ENCODE measurements at regions not wholly inside any gene's neighbourhood (a gene's known extent, or its start where the extent isn't known, plus 50 kb on each side); places are given as distances from the start of the nearest gene placed in this dataset.
"Not testable (repeated sequence)": the region's sequence is repeated elsewhere in the genome, so short reads cannot be mapped to it uniquely, and the experiment has no call there.

GRCh38 chr7:81460250-81461045 lies 309.4 kb downstream of the HGF start:
- no peak for DNase-seq (ENCODE audit: low spot score)
- no peak overlapping the region for H2BK15ac ChIP-seq (ENCODE audit: low read length)
- H3K4ac ChIP-seq (ENCODE audit: low read length), result no peak overlapping the region
- H4K91ac ChIP-seq (ENCODE audit: low read depth, low read length, poor library complexity), result no peak overlapping the region
- H3K9me3 ChIP-seq (replicated peaks in 1 of 2; ENCODE audit: control insufficient read depth in 2 of 2, insufficient read depth in 1 of 2, low read depth in 1 of 2, low read length in 2 of 2), result no peaks in the 10 kb centered on the region
- H3K4me1 ChIP-seq (ENCODE audit: control insufficient read depth in 2 of 2, insufficient read depth in 1 of 2, low read depth in 1 of 2, low read length in 2 of 2), result no peaks in the 10 kb centered on the region
- H3K18ac ChIP-seq (ENCODE audit: low read length), result no peak overlapping the region
- H2AK5ac ChIP-seq (ENCODE audit: low read depth, low read length), result no peak overlapping the region
- H3K4me2 ChIP-seq (ENCODE audit: insufficient read depth, low read length, poor library complexity, severe bottlenecking), result no peak overlapping the region
- no peak overlapping the region for H3K9ac ChIP-seq (ENCODE audit: low read depth, low read length, poor library complexity)
- no peak overlapping the region for H4K8ac ChIP-seq (ENCODE audit: low read depth, low read length)
- H3K23ac ChIP-seq (ENCODE audit: low read depth, low read length, poor library complexity), result no peak overlapping the region
- no peaks in the 10 kb centered on the region for H3K79me1 ChIP-seq (ENCODE audit: low read depth, low read length)
- H2BK12ac ChIP-seq (ENCODE audit: low read length), result no peak overlapping the region
- no peaks in the 10 kb centered on the region for H3K36me3 ChIP-seq (replicated peaks in 1 of 2; ENCODE audit: control insufficient read depth in 2 of 2, insufficient read depth in 2 of 2, low read length in 2 of 2)
- no peak overlapping the region for H3K4me3 ChIP-seq (ENCODE audit: low read length in 2 of 2)
- H3K27me3 ChIP-seq (ENCODE audit: control insufficient read depth in 3 of 3, insufficient read depth in 3 of 3, low read depth in 1 of 3, low read length in 3 of 3), result no peaks in the 10 kb centered on the region
- H2BK120ac ChIP-seq (ENCODE audit: low read depth, low read length), result no peak overlapping the region
- no peak overlapping the region for H2BK5ac ChIP-seq (ENCODE audit: low read length)
- H2AFZ ChIP-seq (ENCODE audit: low read length), result no peak overlapping the region
- H3K14ac ChIP-seq (ENCODE audit: low read length), result no peak overlapping the region
- WGBS, 2 donors (ENCODE audit: extremely low coverage in 2 of 2, insufficient read length in 2 of 2, insufficient replicate concordance in 1 of 2), result no CpG with 5 or more reads among the region's 1 CpG
- H3K27ac ChIP-seq (replicated peaks; ENCODE audit: low read length), result no peak overlapping the region

- Histone ChIP-seq H3K4me1 (ENCODE audit: control insufficient read depth in 2 of 2, insufficient read depth in 1 of 2, low read depth in 1 of 2, low read length in 2 of 2) (no peaks in the 10 kb centered on the region), H3K4ac (ENCODE audit: low read length) (no peak overlapping the region), H3K4me3 (ENCODE audit: low read length in 2 of 2) (no peak overlapping the region), H3K4me2 (ENCODE audit: insufficient read depth, low read length, poor library complexity, severe bottlenecking) (no peak overlapping the region), H2BK15ac (ENCODE audit: low read length) (no peak overlapping the region), H3K18ac (ENCODE audit: low read length) (no peak overlapping the region), H2AK5ac (ENCODE audit: low read depth, low read length) (no peak overlapping the region), H3K36me3 (replicated peaks in 1 of 2; ENCODE audit: control insufficient read depth in 2 of 2, insufficient read depth in 2 of 2, low read length in 2 of 2) (no peaks in the 10 kb centered on the region), H4K8ac (ENCODE audit: low read depth, low read length) (no peak overlapping the region), H3K9me3 (replicated peaks in 1 of 2; ENCODE audit: control insufficient read depth in 2 of 2, insufficient read depth in 1 of 2, low read depth in 1 of 2, low read length in 2 of 2) (no peaks in the 10 kb centered on the region), H3K27me3 (ENCODE audit: control insufficient read depth in 3 of 3, insufficient read depth in 3 of 3, low read depth in 1 of 3, low read length in 3 of 3) (no peaks in the 10 kb centered on the region), H2BK5ac (ENCODE audit: low read length) (no peak overlapping the region), H4K91ac (ENCODE audit: low read depth, low read length, poor library complexity) (no peak overlapping the region), H3K27ac (replicated peaks; ENCODE audit: low read length) (no peak overlapping the region), H3K79me1 (ENCODE audit: low read depth, low read length) (no peaks in the 10 kb centered on the region), H2BK12ac (ENCODE audit: low read length) (no peak overlapping the region), H2AFZ (ENCODE audit: low read length) (no peak overlapping the region), H2BK120ac (ENCODE audit: low read depth, low read length) (no peak overlapping the region), H3K9ac (ENCODE audit: low read depth, low read length, poor library complexity) (no peak overlapping the region), H3K14ac (ENCODE audit: low read length) (no peak overlapping the region), H3K23ac (ENCODE audit: low read depth, low read length, poor library complexity) (no peak overlapping the region)
- WGBS, 2 donors (ENCODE audit: extremely low coverage in 2 of 2, insufficient read length in 2 of 2, insufficient replicate concordance in 1 of 2), result no CpG with 5 or more reads among the region's 2 CpGs
- DNase-seq (ENCODE audit: low spot score), result no peak
Measured at GRCh38 chr7:81459485-81459884, 310.4 kb downstream of the HGF start.

- no peaks in the 10 kb centered on the region for H3K36me3 ChIP-seq (replicated peaks in 1 of 2; ENCODE audit: control insufficient read depth in 2 of 2, insufficient read depth in 2 of 2, low read length in 2 of 2)
- H2AK5ac ChIP-seq (ENCODE audit: low read depth, low read length), result no peak overlapping the region
- no peaks in the 10 kb centered on the region for H3K79me1 ChIP-seq (ENCODE audit: low read depth, low read length)
- no peak overlapping the region for H4K91ac ChIP-seq (ENCODE audit: low read depth, low read length, poor library complexity)
- DNase-seq (ENCODE audit: low spot score), result no peak
- H4K8ac ChIP-seq (ENCODE audit: low read depth, low read length), result no peak overlapping the region
- no peak overlapping the region for H3K4me2 ChIP-seq (ENCODE audit: insufficient read depth, low read length, poor library complexity, severe bottlenecking)
- H3K4ac ChIP-seq (ENCODE audit: low read length), result no peak overlapping the region
- no peak overlapping the region for H3K9ac ChIP-seq (ENCODE audit: low read depth, low read length, poor library complexity)
- H3K4me3 ChIP-seq (ENCODE audit: low read length in 2 of 2), result no peak overlapping the region
- no peak overlapping the region for H2AFZ ChIP-seq (ENCODE audit: low read length)
- H2BK12ac ChIP-seq (ENCODE audit: low read length), result no peak overlapping the region
- no peak overlapping the region for H2BK5ac ChIP-seq (ENCODE audit: low read length)
- no peak overlapping the region for H2BK15ac ChIP-seq (ENCODE audit: low read length)
- H3K14ac ChIP-seq (ENCODE audit: low read length), result no peak overlapping the region
- H3K27me3 ChIP-seq (ENCODE audit: control insufficient read depth in 3 of 3, insufficient read depth in 3 of 3, low read depth in 1 of 3, low read length in 3 of 3), result no peaks in the 10 kb centered on the region
- no peak overlapping the region for H3K23ac ChIP-seq (ENCODE audit: low read depth, low read length, poor library complexity)
- no peaks in the 10 kb centered on the region for H3K9me3 ChIP-seq (replicated peaks in 1 of 2; ENCODE audit: control insufficient read depth in 2 of 2, insufficient read depth in 1 of 2, low read depth in 1 of 2, low read length in 2 of 2)
- H3K27ac ChIP-seq (replicated peaks; ENCODE audit: low read length), result no peak overlapping the region
- H3K18ac ChIP-seq (ENCODE audit: low read length), result no peak overlapping the region
- no peaks in the 10 kb centered on the region for H3K4me1 ChIP-seq (ENCODE audit: control insufficient read depth in 2 of 2, insufficient read depth in 1 of 2, low read depth in 1 of 2, low read length in 2 of 2)
- no CpG with 5 or more reads among the region's 1 CpG for WGBS, 2 donors (ENCODE audit: extremely low coverage in 2 of 2, insufficient read length in 2 of 2, insufficient replicate concordance in 1 of 2)
- no peak overlapping the region for H2BK120ac ChIP-seq (ENCODE audit: low read depth, low read length)
Measured at GRCh38 chr7:81457852-81458522, 311.9 kb downstream of the HGF start.

- not testable (repeated sequence) for H4K8ac ChIP-seq (ENCODE audit: low read depth, low read length); H2BK15ac ChIP-seq (ENCODE audit: low read length); H4K91ac ChIP-seq (ENCODE audit: low read depth, low read length, poor library complexity); H3K18ac ChIP-seq (ENCODE audit: low read length); H2AFZ ChIP-seq (ENCODE audit: low read length); H3K9me3 ChIP-seq (replicated peaks in 1 of 2; ENCODE audit: control insufficient read depth in 2 of 2, insufficient read depth in 1 of 2, low read depth in 1 of 2, low read length in 2 of 2); H3K14ac ChIP-seq (ENCODE audit: low read length); H3K4ac ChIP-seq (ENCODE audit: low read length); H3K23ac ChIP-seq (ENCODE audit: low read depth, low read length, poor library complexity); H3K27ac ChIP-seq (replicated peaks; ENCODE audit: low read length); H3K4me1 ChIP-seq (ENCODE audit: control insufficient read depth in 2 of 2, insufficient read depth in 1 of 2, low read depth in 1 of 2, low read length in 2 of 2); H2BK120ac ChIP-seq (ENCODE audit: low read depth, low read length); H3K79me1 ChIP-seq (ENCODE audit: low read depth, low read length); H3K36me3 ChIP-seq (replicated peaks in 1 of 2; ENCODE audit: control insufficient read depth in 2 of 2, insufficient read depth in 2 of 2, low read length in 2 of 2); H2AK5ac ChIP-seq (ENCODE audit: low read depth, low read length); DNase-seq (ENCODE audit: low spot score); H3K4me3 ChIP-seq (ENCODE audit: low read length in 2 of 2); H3K9ac ChIP-seq (ENCODE audit: low read depth, low read length, poor library complexity); H2BK5ac ChIP-seq (ENCODE audit: low read length); H3K4me2 ChIP-seq (ENCODE audit: insufficient read depth, low read length, poor library complexity, severe bottlenecking); H2BK12ac ChIP-seq (ENCODE audit: low read length); H3K27me3 ChIP-seq (ENCODE audit: control insufficient read depth in 3 of 3, insufficient read depth in 3 of 3, low read depth in 1 of 3, low read length in 3 of 3)
Measured at GRCh38 chr7:81453770-81454169, 316.1 kb downstream of the HGF start.

All from neuronal stem cell (in vitro differentiated cells).